Erythroblast (primary cell): ENCODE measurements at regions not wholly inside any gene's neighbourhood (a gene's known extent, or its start where the extent isn't known, plus 50 kb on each side); places are given as distances from the start of the nearest gene placed in this dataset.
A peak's percentile ranks its signal among the peaks of the same experiment; 100 is the strongest.
"Not testable (repeated sequence)": the region's sequence is repeated elsewhere in the genome, so short reads cannot be mapped to it uniquely, and the experiment has no call there.

Source experiments
- DNase-seq, 2 experiments: peaks; one replicate each; lab custom pipeline; 2025; lab: John Stamatoyannopoulos, UW
- GATA1 ChIP-seq: IDR thresholded peaks from 2 replicates; pipeline ENCODE4 v1.6.1; 2011; ENCODE audit warnings: low read depth, mild to moderate bottlenecking, control low read depth, low read length, moderate library complexity
- POLR2A ChIP-seq: IDR thresholded peaks from 2 replicates; pipeline ENCODE4 v1.6.1; 2011; ENCODE audit warnings: mild to moderate bottlenecking, low read length

- DNase-seq, result no peak
- TF ChIP-seq GATA1 (no peak), POLR2A (no peak)
These were observed 129.9 kb upstream of the MRPS22 start for GRCh38 chr3:139213936-139214335.

- TF ChIP-seq GATA1 (no peak), POLR2A (no peak)
- no peak for DNase-seq
These were observed 126.9 kb upstream of the MRPS22 start for GRCh38 chr3:139216958-139217357.

GRCh38 chr3:139217633-139218032, 126.2 kb upstream of the MRPS22 start:
- TF ChIP-seq GATA1, result no peak
- TF ChIP-seq POLR2A, result no peak
- DNase-seq, result no peak

- TF ChIP-seq POLR2A (no peak), GATA1 (no peak)
- DNase-seq, result no peak
These were observed 125.8 kb upstream of the MRPS22 start for GRCh38 chr3:139218046-139218445.

GRCh38 chr3:139219463-139219862, 124.4 kb upstream of the MRPS22 start:
- no peak for DNase-seq
- TF ChIP-seq POLR2A, result no peak
- TF ChIP-seq GATA1, result no peak

- DNase-seq, result peak; percentile 8 to 39
- TF ChIP-seq GATA1, result no peak
- TF ChIP-seq POLR2A, result no peak
These were observed 121.6 kb upstream of the MRPS22 start for GRCh38 chr3:139222100-139222657.

GRCh38 chr3:139225548-139225947, 118.3 kb upstream of the MRPS22 start:
- no peak for TF ChIP-seq GATA1
- TF ChIP-seq POLR2A, result no peak
- no peak for DNase-seq

- DNase-seq, result no peak
- TF ChIP-seq GATA1, result no peak
- no peak for TF ChIP-seq POLR2A
These were observed 117.1 kb upstream of the MRPS22 start for GRCh38 chr3:139226731-139227130.

- TF ChIP-seq POLR2A (no peak), GATA1 (no peak)
- no peak for DNase-seq
These were observed 116.7 kb upstream of the MRPS22 start for GRCh38 chr3:139227165-139227564.

GRCh38 chr3:139227827-139228226, 116.0 kb upstream of the MRPS22 start:
- DNase-seq, result no peak
- no peak for TF ChIP-seq POLR2A
- TF ChIP-seq GATA1, result no peak

- TF ChIP-seq GATA1, result no peak
- TF ChIP-seq POLR2A, result no peak
These were observed 113.4 kb upstream of the MRPS22 start for GRCh38 chr3:139230391-139230790.

GRCh38 chr3:139231555-139232281, 112.1 kb upstream of the MRPS22 start:
- DNase-seq, result no peak
- TF ChIP-seq POLR2A, result no peak
- TF ChIP-seq GATA1, result no peak

More at GRCh38 chr3:139230391-139230790, 113.4 kb upstream of the MRPS22 start:
- no peak for DNase-seq

- DNase-seq, result not testable (repeated sequence)
These were observed 111.5 kb upstream of the MRPS22 start for GRCh38 chr3:139232341-139232740.

GRCh38 chr3:139234491-139234890, 109.3 kb upstream of the MRPS22 start:
- DNase-seq, result no peak
- TF ChIP-seq POLR2A (no peak), GATA1 (no peak)

GRCh38 chr3:139235192-139235591, 108.6 kb upstream of the MRPS22 start:
- TF ChIP-seq GATA1 (no peak), POLR2A (no peak)
- no peak for DNase-seq

- DNase-seq, result no peak
- TF ChIP-seq POLR2A (no peak), GATA1 (no peak)
These were observed 107.5 kb upstream of the MRPS22 start for GRCh38 chr3:139236336-139236735.
